Karpas-422 (cell line): ENCODE measurements at regions not wholly inside any gene's neighbourhood (a gene's known extent, or its start where the extent isn't known, plus 50 kb on each side); places are given as distances from the start of the nearest gene placed in this dataset.
A peak's percentile ranks its signal among the peaks of the same experiment; 100 is the strongest.

Experiments
- DNase-seq: peaks from one replicate; pipeline ENCODE4 v3.0.0-alpha.2; 2015
- H2AFZ ChIP-seq: fragments of 200-600 bp; sonication (generic); 2 replicates; pipeline ENCODE4 v1.6.1; 2014; ENCODE audit warnings: antibody characterized with exemption, low read length, mixed read lengths
- H3K27ac ChIP-seq: fragments of 200-600 bp; sonication (generic); 2 replicates; pipeline ENCODE4 v1.5.1; 2014; ENCODE audit warnings: mild to moderate bottlenecking, low read length, moderate library complexity
- H3K27me3 ChIP-seq: fragments of 200-600 bp; sonication (generic); 2 replicates; pipeline ENCODE4 v1.6.1; 2014; ENCODE audit warnings: low read length, mixed read lengths
- H3K36me3 ChIP-seq: fragments of 200-600 bp; sonication (generic); 2 replicates; pipeline ENCODE4 v1.6.1; 2014; ENCODE audit warnings: low read length, mixed read lengths; ENCODE audit not compliant: insufficient read depth
- H3K4me1 ChIP-seq: fragments of 200-600 bp; sonication (generic); 2 replicates; pipeline ENCODE4 v1.6.1; 2014; ENCODE audit warnings: mild to moderate bottlenecking, low read length, mixed read lengths
- H3K4me2 ChIP-seq: fragments of 200-600 bp; sonication (generic); 2 replicates; pipeline ENCODE4 v1.6.1; 2014; ENCODE audit warnings: low read length, low read depth, mild to moderate bottlenecking; ENCODE audit not compliant: poor library complexity, severe bottlenecking
- H3K4me3 ChIP-seq: fragments of 200-600 bp; sonication (generic); 2 replicates; pipeline ENCODE4 v1.5.1; 2014; ENCODE audit warnings: mild to moderate bottlenecking, antibody characterized with exemption, low read length, mixed read lengths
- H3K79me2 ChIP-seq: fragments of 200-600 bp; sonication (generic); 2 replicates; pipeline ENCODE4 v1.6.1; 2014; ENCODE audit warnings: mild to moderate bottlenecking, low read length, mixed read lengths
- H3K9ac ChIP-seq: fragments of 200-600 bp; sonication (generic); 2 replicates; pipeline ENCODE4 v1.6.0; 2014; ENCODE audit warnings: low read length
- H3K9me2 ChIP-seq: fragments of 200-600 bp; sonication (generic), shearing (Covaris generic); replicated peaks from 2 replicates; pipeline ENCODE4 v1.6.0; 2014; ENCODE audit warnings: mild to moderate bottlenecking, low read length, moderate library complexity; ENCODE audit not compliant: insufficient read depth
- H3K9me3 ChIP-seq: fragments of 300-700, 200-600 bp; sonication (generic); 2 replicates; pipeline ENCODE4 v1.6.1; 2014; ENCODE audit warnings: low read length, mixed read lengths
- H4K20me1 ChIP-seq: fragments of 200-600 bp; sonication (generic); 2 replicates; pipeline ENCODE4 v1.6.1; 2014; ENCODE audit warnings: mild to moderate bottlenecking, antibody characterized with exemption, low read length, low read depth; ENCODE audit not compliant: insufficient read depth

DNA sequence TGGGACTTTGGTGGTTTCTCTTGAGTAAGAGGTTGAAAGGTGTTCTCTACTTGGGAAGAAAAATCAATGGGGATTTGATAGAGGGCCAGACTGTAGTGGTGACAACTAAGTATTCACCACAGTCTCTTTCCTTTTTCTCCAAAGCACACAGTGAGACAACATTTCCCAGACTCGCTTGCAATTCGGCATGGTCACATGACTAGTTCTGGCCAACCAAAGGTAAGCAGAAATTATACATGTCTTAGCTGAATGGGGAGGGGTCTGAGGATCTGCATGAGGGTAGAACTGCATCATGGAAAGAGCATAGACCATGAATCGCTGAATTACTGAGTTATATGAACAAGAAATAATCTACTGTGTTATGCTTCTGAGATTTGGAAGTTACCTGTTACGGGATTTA, 144.5 kb upstream of the MYRIP start:
- Histone ChIP-seq H3K36me3 (no peaks in the 10 kb centered on the region), H3K9me2 (no peaks in the 10 kb centered on the region), H3K4me3 (no peak overlapping the region), H3K4me2 (no peak overlapping the region), H3K27me3 (no peaks in the 10 kb centered on the region), H3K4me1 (no peaks in the 10 kb centered on the region), H3K79me2 (no peaks in the 10 kb centered on the region), H3K9me3 (no peaks in the 10 kb centered on the region), H3K27ac (no peak overlapping the region), H3K9ac (no peak overlapping the region), H2AFZ (no peak overlapping the region), H4K20me1 (no peaks in the 10 kb centered on the region)
- no peak for DNase-seq

- Histone ChIP-seq H3K27me3 (no peaks in the 10 kb centered on the region), H3K9me2 (no peaks in the 10 kb centered on the region), H4K20me1 (no peaks in the 10 kb centered on the region), H3K4me2 (no peak overlapping the region), H3K9me3 (no peaks in the 10 kb centered on the region), H3K4me1 (no peaks in the 10 kb centered on the region), H3K27ac (no peak overlapping the region), H3K4me3 (no peak overlapping the region), H2AFZ (no peak overlapping the region), H3K9ac (no peak overlapping the region), H3K36me3 (no peaks in the 10 kb centered on the region), H3K79me2 (no peaks in the 10 kb centered on the region)
- no peak for DNase-seq
Observed at GRCh38 chr3:39665441-39665840, 144.0 kb upstream of the MYRIP start.

DNA sequence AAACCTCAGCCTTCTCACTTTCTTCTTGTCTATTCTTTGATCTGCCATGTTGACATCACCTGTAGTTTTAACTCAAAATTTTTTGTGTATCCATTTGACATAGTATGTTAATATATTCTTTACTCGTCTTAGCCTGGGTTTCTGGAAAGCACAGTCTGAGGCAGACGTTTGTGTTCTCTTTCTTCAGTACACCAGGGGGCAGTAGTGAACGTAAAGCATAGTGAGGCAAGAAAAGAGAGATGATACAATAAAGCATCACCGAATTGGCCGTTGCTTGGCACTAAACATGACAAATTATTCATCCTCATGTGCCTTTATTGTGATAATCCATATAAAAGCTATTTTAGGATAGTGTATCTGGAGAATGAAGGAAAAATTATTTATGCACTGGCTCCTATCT, 141.0 kb upstream of the MYRIP start:
- no peak overlapping the region for H2AFZ ChIP-seq
- H3K4me2 ChIP-seq: no peak overlapping the region
- no peaks in the 10 kb centered on the region for H3K9me3 ChIP-seq
- no peaks in the 10 kb centered on the region for H3K79me2 ChIP-seq
- H4K20me1 ChIP-seq: no peaks in the 10 kb centered on the region
- no peak overlapping the region for H3K9ac ChIP-seq
- H3K4me1 ChIP-seq: no peaks in the 10 kb centered on the region
- no peaks in the 10 kb centered on the region for H3K9me2 ChIP-seq
- H3K27me3 ChIP-seq: no peaks in the 10 kb centered on the region
- H3K36me3 ChIP-seq: no peaks in the 10 kb centered on the region
- peak; percentile 87 for DNase-seq
- H3K27ac ChIP-seq: no peak overlapping the region
- H3K4me3 ChIP-seq: no peak overlapping the region

- no peak overlapping the region for H3K4me2 ChIP-seq
- H3K4me1 ChIP-seq: no peaks in the 10 kb centered on the region
- H3K79me2 ChIP-seq: no peaks in the 10 kb centered on the region
- no peaks in the 10 kb centered on the region for H3K9me2 ChIP-seq
- no peaks in the 10 kb centered on the region for H3K36me3 ChIP-seq
- H3K9ac ChIP-seq: no peak overlapping the region
- no peak overlapping the region for H2AFZ ChIP-seq
- H3K4me3 ChIP-seq: no peak overlapping the region
- H3K27me3 ChIP-seq: no peaks in the 10 kb centered on the region
- H3K27ac ChIP-seq: no peak overlapping the region
- no peaks in the 10 kb centered on the region for H3K9me3 ChIP-seq
- no peak for DNase-seq
- H4K20me1 ChIP-seq: no peaks in the 10 kb centered on the region
Observed at GRCh38 chr3:39671116-39671515, 138.3 kb upstream of the MYRIP start.

- no peaks in the 10 kb centered on the region for H3K9me3 ChIP-seq
- no peak overlapping the region for H3K4me3 ChIP-seq
- H4K20me1 ChIP-seq: no peaks in the 10 kb centered on the region
- H3K4me2 ChIP-seq: no peak overlapping the region
- H3K4me1 ChIP-seq: no peaks in the 10 kb centered on the region
- no peak overlapping the region for H2AFZ ChIP-seq
- H3K79me2 ChIP-seq: no peaks in the 10 kb centered on the region
- no peaks in the 10 kb centered on the region for H3K27me3 ChIP-seq
- DNase-seq: no peak
- no peaks in the 10 kb centered on the region for H3K36me3 ChIP-seq
- H3K9ac ChIP-seq: no peak overlapping the region
- H3K9me2 ChIP-seq: no peaks in the 10 kb centered on the region
- H3K27ac ChIP-seq: no peak overlapping the region
Observed at GRCh38 chr3:39671600-39671999, 137.8 kb upstream of the MYRIP start.

- Histone ChIP-seq H3K79me2 (no peaks in the 10 kb centered on the region), H3K4me3 (no peak overlapping the region), H3K4me1 (peaks cover 15% of the 10 kb centered on the region), H4K20me1 (no peaks in the 10 kb centered on the region), H3K4me2 (no peak overlapping the region), H3K27ac (no peak overlapping the region), H3K27me3 (no peaks in the 10 kb centered on the region), H3K9ac (no peak overlapping the region), H3K36me3 (no peaks in the 10 kb centered on the region), H2AFZ (no peak overlapping the region), H3K9me2 (no peaks in the 10 kb centered on the region), H3K9me3 (no peaks in the 10 kb centered on the region)
- no peak for DNase-seq
Observed at GRCh38 chr3:39705351-39705900, 104.0 kb upstream of the MYRIP start.

GRCh38 chr3:39707314-39707909, 102.0 kb upstream of the MYRIP start:
- Histone ChIP-seq H3K79me2 (no peaks in the 10 kb centered on the region), H4K20me1 (no peaks in the 10 kb centered on the region), H3K4me1 (peaks cover 15% of the 10 kb centered on the region), H3K4me2 (peak overlapping the region; percentile 23), H3K27ac (no peak overlapping the region), H3K9ac (no peak overlapping the region), H2AFZ (no peak overlapping the region), H3K27me3 (no peaks in the 10 kb centered on the region), H3K4me3 (no peak overlapping the region), H3K9me2 (no peaks in the 10 kb centered on the region), H3K36me3 (no peaks in the 10 kb centered on the region), H3K9me3 (no peaks in the 10 kb centered on the region)
- peak; percentile 81 for DNase-seq

- no peak for DNase-seq
- Histone ChIP-seq H3K4me1 (peaks cover 3% of the 10 kb centered on the region), H3K9ac (no peak overlapping the region), H3K79me2 (no peaks in the 10 kb centered on the region), H3K27ac (no peak overlapping the region), H3K9me2 (no peaks in the 10 kb centered on the region), H3K36me3 (no peaks in the 10 kb centered on the region), H3K4me3 (no peak overlapping the region), H3K27me3 (no peaks in the 10 kb centered on the region), H3K4me2 (no peak overlapping the region), H4K20me1 (no peaks in the 10 kb centered on the region), H3K9me3 (no peaks in the 10 kb centered on the region), H2AFZ (no peak overlapping the region)
Observed at GRCh38 chr3:39712413-39713048, 96.9 kb upstream of the MYRIP start.
